Suprapubic skin (tissue), 4 donors: ENCODE measurements at regions not wholly inside any gene's neighbourhood (a gene's known extent, or its start where the extent isn't known, plus 50 kb on each side); places are given as distances from the start of the nearest gene placed in this dataset.

ENCODE experiments used
- DNase-seq, 2 donors: peaks; one replicate each; pipeline ENCODE4 v3.0.0-alpha.2; 2019; ENCODE audit warnings: low spot score in 2 of 2
- H3K27ac ChIP-seq: fragments of 200-600 bp; sonication (generic); one replicate; pipeline ENCODE4 v1.5.1; 2019
- H3K27me3 ChIP-seq: fragments of 200-600 bp; sonication (generic); one replicate; pipeline ENCODE4 v1.5.1; 2019
- H3K36me3 ChIP-seq: fragments of 200-600 bp; sonication (generic); one replicate; pipeline ENCODE4 v1.5.1; 2019
- H3K4me1 ChIP-seq: fragments of 200-600 bp; sonication (generic); one replicate; pipeline ENCODE4 v1.5.1; 2019
- H3K4me3 ChIP-seq: fragments of 200-600 bp; sonication (generic); one replicate; pipeline ENCODE4 v1.5.1; 2019; ENCODE audit warnings: mild to moderate bottlenecking
- H3K9me3 ChIP-seq: fragments of 200-600 bp; sonication (generic); one replicate; pipeline ENCODE4 v1.5.1; 2019
- EP300 ChIP-seq: sonication (generic); formaldehyde crosslinking; IDR thresholded peaks from one replicate; pipeline ENCODE4 v1.6.1; 2017; ENCODE audit warnings: antibody characterized with exemption
- POLR2A ChIP-seq, 2 donors: fragments of 450-650 bp; IDR thresholded peaks; one replicate each; pipeline ENCODE4 v1.6.1; 2017; ENCODE audit warnings: antibody characterized with exemption in 2 of 2, mild to moderate bottlenecking in 2 of 2, moderate library complexity in 2 of 2
- POLR2AphosphoS5 ChIP-seq, 3 donors: sonication (generic); formaldehyde crosslinking; IDR thresholded peaks; one replicate each; pipeline ENCODE4 v1.6.1; 2017; ENCODE audit warnings: antibody characterized with exemption in 3 of 3
- WGBS: methylation state at CpG from one replicate; pipeline ENCODE4 v1.1.5; 2018; 5-methylcytosine and 5-hydroxymethylcytosine counted together
- TF ChIP-seq, protein P1 (sequence below), 2 donors: fragments of 200-600 bp in 1 of 2; fragments of 450-650 bp in 1 of 2; sonication (generic) in 1 of 2; IDR thresholded peaks; one replicate each; pipeline ENCODE4 v1.5.1; 2016 to 2019; ENCODE audit warnings: antibody characterized with exemption in 2 of 2, mild to moderate bottlenecking in 1 of 2, moderate library complexity in 1 of 2

GRCh38 chr12:34286934-34287333, 264.6 kb downstream of the ALG10 start:
- no peaks in the 10 kb centered on the region for H3K4me1 ChIP-seq
- H3K27ac ChIP-seq = no peak overlapping the region
- no peak overlapping the region for H3K4me3 ChIP-seq
- peaks cover 45% of the 10 kb centered on the region for H3K9me3 ChIP-seq
- H3K36me3 ChIP-seq = no peaks in the 10 kb centered on the region
- TF ChIP-seq EP300 = no peak
- TF ChIP-seq, protein P1, sequence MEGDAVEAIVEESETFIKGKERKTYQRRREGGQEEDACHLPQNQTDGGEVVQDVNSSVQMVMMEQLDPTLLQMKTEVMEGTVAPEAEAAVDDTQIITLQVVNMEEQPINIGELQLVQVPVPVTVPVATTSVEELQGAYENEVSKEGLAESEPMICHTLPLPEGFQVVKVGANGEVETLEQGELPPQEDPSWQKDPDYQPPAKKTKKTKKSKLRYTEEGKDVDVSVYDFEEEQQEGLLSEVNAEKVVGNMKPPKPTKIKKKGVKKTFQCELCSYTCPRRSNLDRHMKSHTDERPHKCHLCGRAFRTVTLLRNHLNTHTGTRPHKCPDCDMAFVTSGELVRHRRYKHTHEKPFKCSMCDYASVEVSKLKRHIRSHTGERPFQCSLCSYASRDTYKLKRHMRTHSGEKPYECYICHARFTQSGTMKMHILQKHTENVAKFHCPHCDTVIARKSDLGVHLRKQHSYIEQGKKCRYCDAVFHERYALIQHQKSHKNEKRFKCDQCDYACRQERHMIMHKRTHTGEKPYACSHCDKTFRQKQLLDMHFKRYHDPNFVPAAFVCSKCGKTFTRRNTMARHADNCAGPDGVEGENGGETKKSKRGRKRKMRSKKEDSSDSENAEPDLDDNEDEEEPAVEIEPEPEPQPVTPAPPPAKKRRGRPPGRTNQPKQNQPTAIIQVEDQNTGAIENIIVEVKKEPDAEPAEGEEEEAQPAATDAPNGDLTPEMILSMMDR (IDR thresholded peaks at IDR 0.05) = no peak
- TF ChIP-seq POLR2AphosphoS5 (IDR thresholded peaks at IDR 0.05) = no peak
- no peak for TF ChIP-seq POLR2A (IDR thresholded peaks at IDR 0.05)
- H3K27me3 ChIP-seq = no peaks in the 10 kb centered on the region
- 80% methylated on average over 6 of the region's 6 CpGs for WGBS
- peak in 1 of 2 donors; percentile 41 for DNase-seq

GRCh38 chr12:34287437-34287836, 265.1 kb downstream of the ALG10 start:
- peak in 1 of 2 donors; percentile 40 for DNase-seq
- Histone ChIP-seq H3K4me1 (no peaks in the 10 kb centered on the region), H3K27me3 (no peaks in the 10 kb centered on the region), H3K27ac (no peak overlapping the region), H3K9me3 (peaks cover 45% of the 10 kb centered on the region), H3K36me3 (no peaks in the 10 kb centered on the region), H3K4me3 (no peak overlapping the region)
- TF ChIP-seq, protein P1 (IDR thresholded peaks at IDR 0.05) = no peak
- TF ChIP-seq POLR2AphosphoS5 (IDR thresholded peaks at IDR 0.05) (no peak), EP300 (no peak), POLR2A (IDR thresholded peaks at IDR 0.05) (no peak)
- 74% methylated on average over 9 of the region's 9 CpGs for WGBS

GRCh38 chr12:34287986-34288962, 266.0 kb downstream of the ALG10 start:
- H3K4me1 ChIP-seq = no peaks in the 10 kb centered on the region
- TF ChIP-seq POLR2A (IDR thresholded peaks at IDR 0.05) (no peak), POLR2AphosphoS5 (IDR thresholded peaks at IDR 0.05) (no peak), EP300 (no peak)
- TF ChIP-seq, protein P1 (IDR thresholded peaks at IDR 0.05) = no peak
- no peaks in the 10 kb centered on the region for H3K27me3 ChIP-seq
- 77% methylated on average over 32 of the region's 32 CpGs for WGBS
- DNase-seq = peak in 1 of 2 donors; percentile 48
- no peak overlapping the region for H3K4me3 ChIP-seq
- H3K9me3 ChIP-seq = peaks cover 41% of the 10 kb centered on the region
- no peak overlapping the region for H3K27ac ChIP-seq
- H3K36me3 ChIP-seq = no peaks in the 10 kb centered on the region

GRCh38 chr12:34288963-34289345, 266.7 kb downstream of the ALG10 start:
- H3K36me3 ChIP-seq = no peaks in the 10 kb centered on the region
- WGBS = 78% methylated on average over 12 of the region's 12 CpGs
- H3K27me3 ChIP-seq = no peaks in the 10 kb centered on the region
- no peak for DNase-seq
- no peak overlapping the region for H3K4me3 ChIP-seq
- H3K27ac ChIP-seq = no peak overlapping the region
- peaks cover 41% of the 10 kb centered on the region for H3K9me3 ChIP-seq
- no peak for TF ChIP-seq EP300
- no peak for TF ChIP-seq POLR2AphosphoS5 (IDR thresholded peaks at IDR 0.05)
- no peak for TF ChIP-seq POLR2A (IDR thresholded peaks at IDR 0.05)
- TF ChIP-seq, protein P1 (IDR thresholded peaks at IDR 0.05) = no peak
- no peaks in the 10 kb centered on the region for H3K4me1 ChIP-seq
